Activated CD8-positive, alpha-beta memory T cell treated with anti-CD3 and anti-CD28 coated beads for 48 hours (primary cell): ENCODE measurements at regions not wholly inside any gene's neighbourhood (a gene's known extent, or its start where the extent isn't known, plus 50 kb on each side); places are given as distances from the start of the nearest gene placed in this dataset.

Source experiments
- DNase-seq, 3 experiments: peaks; one replicate each; pipeline ENCODE4 v3.0.0-alpha.2; 2020; ENCODE audit warnings: low read depth in 2 of 3, low spot score in 2 of 3

GRCh38 chr1:227378871-227379554 lies 60.7 kb upstream of the CDC42BPA start:
- no peak for DNase-seq

- DNase-seq, result no peak
These were observed 59.9 kb upstream of the CDC42BPA start for GRCh38 chr1:227378181-227378580.

DNA sequence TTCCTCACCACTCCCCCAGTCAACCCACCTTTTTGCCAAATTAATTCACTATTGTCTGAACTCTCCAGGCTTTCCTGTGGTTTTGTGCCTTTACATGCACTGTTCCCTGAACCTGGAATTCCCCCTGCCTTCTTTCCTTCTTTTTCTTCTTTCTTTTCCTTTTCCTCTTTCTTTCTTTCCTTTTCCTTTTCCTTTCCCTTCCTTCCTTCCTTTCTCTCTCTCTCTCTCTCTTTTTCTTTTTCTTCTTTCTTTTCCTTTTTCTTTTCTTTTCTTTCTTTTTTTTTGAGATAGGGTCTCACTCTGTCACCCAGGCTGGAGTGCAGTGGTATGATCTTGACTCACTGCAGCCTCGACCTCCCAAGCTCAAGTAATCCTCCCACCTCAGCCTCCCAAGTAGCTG lies 56.6 kb upstream of the CDC42BPA start:
- no peak for DNase-seq

DNA sequence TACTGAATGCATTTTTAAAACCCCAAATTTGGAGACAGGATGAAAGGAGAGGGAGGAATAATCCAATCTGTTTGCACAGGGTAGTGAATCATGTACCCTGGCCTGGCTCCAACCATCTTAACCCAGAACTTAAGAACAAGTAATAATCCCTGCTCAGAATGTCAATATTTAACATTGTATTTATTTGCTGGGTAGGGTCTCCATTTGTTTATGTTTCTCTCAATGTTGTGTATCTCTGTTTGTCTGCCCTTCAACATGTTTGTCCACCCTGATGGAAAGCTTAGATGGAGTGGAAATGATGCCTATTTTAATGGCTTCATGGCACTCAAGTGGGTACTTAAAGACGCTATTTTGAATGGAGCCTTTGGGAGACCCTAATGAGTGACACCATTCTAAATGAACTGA lies 54.4 kb upstream of the CDC42BPA start:
- no peak for DNase-seq

GRCh38 chr1:227370533-227371254 lies 52.4 kb upstream of the CDC42BPA start:
- DNase-seq, result no peak

DNA sequence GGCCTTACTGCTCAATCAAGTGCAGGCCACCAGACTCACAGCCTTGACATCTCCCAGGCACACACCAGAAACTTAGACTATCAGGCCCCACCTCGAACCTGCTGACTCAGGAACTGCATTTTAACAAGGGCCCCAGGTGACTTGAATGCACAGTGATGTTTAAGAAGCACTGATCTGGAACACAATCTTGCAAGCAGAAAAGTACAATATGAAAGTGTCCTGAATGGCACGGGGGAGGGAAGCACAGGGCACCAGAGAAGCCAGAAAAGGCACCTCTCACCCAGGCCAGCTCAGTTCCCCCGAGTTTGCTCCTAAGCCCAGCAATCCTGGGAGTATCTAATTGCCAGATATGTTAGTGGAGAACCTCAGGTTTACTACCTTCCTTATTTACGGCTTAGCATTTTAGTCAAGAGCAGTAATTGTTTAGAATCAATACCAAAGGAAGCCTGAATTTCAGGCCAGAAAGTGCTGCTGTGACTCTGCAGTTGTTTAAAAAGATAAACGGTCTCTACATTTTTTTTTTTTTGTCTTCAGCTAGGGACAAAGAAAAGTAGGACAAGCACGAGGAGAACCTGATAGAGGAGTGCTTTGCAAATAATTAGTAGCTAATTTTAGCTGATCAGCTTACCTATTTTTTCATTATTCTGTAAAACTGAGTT lies 50.9 kb upstream of the CDC42BPA start:
- DNase-seq, result no peak
